Astrocyte of the hippocampus (primary cell): ENCODE measurements at regions not wholly inside any gene's neighbourhood (a gene's known extent, or its start where the extent isn't known, plus 50 kb on each side); places are given as distances from the start of the nearest gene placed in this dataset.

ENCODE experiments used
- DNase-seq: peaks from one replicate; pipeline ENCODE4 v3.0.0; 2011; ENCODE audit warnings: low read depth, low spot score

DNA sequence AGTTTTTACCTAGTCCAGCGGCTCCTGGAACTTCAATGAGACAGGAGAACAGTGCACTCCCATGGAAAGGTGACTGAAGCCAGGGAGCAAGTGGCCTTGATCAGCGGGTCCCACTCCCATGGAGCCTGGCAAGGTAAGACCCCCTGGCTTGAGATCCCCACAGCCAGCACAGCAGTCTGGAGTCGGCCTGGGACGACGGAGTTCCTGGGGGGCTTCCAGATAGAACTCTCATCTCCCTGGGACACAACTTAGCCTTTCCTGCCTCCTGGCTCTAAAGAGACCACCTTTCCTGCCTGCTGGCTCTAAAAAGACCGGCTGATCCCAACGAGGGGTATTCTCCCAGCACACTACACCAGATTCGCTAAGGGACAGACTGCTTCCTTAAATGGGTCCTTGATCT is 1279.0 kb upstream of the GOT2 start:
- DNase-seq, result no peak

DNA sequence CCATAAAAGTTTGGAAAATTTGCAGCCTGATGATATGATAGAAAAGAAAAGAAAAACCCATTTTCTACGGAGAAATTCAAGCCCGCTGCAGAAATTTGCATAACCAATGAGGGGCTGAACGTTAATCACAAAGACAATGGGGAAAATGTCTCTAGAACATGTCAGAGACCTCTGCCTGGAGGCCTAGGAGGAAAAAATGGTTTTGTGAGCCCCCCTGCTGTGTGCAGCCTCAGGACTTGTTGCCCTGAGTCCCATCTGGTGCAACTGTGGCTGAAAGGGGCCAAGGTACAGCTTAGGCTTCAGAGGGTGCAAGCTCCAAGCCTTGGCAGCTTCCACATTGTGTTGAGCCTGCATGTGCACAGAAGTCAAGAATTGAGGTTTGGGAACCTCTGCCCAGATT is 1267.4 kb upstream of the GOT2 start:
- no peak for DNase-seq

- DNase-seq, result no peak
These were observed 1263.6 kb upstream of the GOT2 start for GRCh38 chr16:59997706-59998105.

DNA sequence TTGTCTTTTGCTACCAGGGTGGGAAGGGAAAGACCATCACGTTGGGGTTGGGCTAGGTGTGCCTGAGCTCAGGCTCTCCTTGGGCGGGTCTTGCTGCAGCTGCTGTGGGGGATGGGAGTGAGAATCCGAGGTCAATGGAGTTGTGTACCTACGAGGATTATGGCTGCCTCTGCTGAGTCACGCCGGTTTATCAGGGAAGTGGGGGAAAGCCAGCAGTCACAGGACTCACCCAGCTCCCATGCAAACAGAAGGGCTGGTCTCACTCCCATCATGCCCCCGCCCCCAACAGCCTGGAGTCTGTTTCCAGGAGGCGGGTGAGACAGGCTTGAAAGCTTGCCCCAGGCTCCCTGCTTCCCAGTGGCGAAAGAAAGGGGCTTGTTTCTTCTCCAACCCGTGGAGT is 1259.0 kb upstream of the GOT2 start:
- no peak for DNase-seq

- DNase-seq, result no peak
These were observed 1257.1 kb upstream of the GOT2 start for GRCh38 chr16:59991171-59991570.

DNA sequence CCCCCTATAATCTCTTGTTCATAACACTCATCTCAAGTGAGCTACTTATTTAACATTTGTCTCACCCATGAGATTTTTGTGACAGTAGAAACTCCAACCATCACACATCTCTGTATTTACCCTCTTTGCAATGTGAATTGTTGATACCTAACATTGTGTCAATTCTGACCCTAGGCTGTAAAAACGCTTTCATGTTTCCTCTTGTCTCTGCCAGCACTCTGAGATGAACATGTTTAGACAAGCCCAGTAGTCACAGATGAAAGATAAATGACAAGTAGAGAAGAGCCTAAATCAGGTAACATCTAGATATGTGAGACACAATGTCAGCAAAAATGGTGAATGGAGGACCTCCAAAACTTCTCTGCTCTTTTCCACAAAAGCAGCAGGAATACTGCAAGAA is 1254.5 kb upstream of the GOT2 start:
- no peak for DNase-seq

- no peak for DNase-seq
These were observed 1241.8 kb upstream of the GOT2 start for GRCh38 chr16:59975953-59976352.

- DNase-seq, result peak; percentile 56
These were observed 1239.8 kb upstream of the GOT2 start for GRCh38 chr16:59973966-59974365.

- DNase-seq, result no peak
These were observed 1237.1 kb upstream of the GOT2 start for GRCh38 chr16:59971264-59971663.

DNA sequence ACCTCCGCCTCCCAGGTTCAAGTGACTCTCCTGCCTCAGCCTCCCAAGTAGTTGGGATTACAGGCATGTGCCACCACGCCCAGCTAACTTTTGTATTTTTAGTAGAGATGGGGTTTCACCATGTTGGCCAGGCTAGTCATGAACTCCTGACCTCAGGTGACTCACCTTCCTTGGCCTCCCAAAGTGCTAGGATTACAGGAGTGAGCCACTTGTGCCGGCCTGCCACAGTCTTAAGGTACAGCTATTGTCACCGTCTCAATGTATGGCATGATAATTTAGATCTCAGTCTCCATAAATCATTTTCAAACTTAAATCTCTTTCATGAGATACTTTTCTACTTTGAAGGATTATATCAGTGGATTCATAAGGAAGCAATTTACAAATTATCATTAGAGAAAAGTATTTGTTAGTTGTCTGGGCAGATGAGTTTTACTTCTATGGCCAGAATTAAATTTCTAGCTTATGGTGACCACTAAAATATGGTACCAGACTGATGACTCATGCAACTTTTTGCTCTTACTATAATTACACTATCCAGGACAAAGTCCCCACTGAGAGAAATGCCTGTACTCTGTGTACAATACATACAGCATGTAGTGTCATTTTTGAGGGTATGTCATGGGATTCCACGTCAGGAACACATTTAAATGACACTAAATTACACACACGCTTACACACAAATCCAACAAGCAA is 1230.3 kb upstream of the GOT2 start:
- no peak for DNase-seq

DNA sequence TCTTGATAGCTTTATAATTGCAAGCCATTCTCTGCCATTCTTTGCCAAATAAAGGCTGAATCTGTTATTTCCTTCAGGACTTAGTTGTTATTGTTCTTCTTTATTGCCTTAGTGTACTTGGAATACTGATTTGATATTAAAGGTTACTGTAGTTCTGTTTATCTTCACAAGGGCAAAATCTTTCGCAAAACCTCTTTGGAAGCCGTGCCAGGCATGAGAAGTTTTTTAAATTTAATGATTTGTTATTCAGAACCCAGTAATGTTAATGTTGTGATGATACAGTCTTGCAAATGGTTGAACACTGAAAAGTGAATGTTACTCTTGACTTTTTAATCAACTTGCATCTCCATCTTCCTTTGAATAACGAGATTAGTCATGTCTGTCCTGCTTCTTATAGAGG is 1225.2 kb upstream of the GOT2 start:
- no peak for DNase-seq

DNA sequence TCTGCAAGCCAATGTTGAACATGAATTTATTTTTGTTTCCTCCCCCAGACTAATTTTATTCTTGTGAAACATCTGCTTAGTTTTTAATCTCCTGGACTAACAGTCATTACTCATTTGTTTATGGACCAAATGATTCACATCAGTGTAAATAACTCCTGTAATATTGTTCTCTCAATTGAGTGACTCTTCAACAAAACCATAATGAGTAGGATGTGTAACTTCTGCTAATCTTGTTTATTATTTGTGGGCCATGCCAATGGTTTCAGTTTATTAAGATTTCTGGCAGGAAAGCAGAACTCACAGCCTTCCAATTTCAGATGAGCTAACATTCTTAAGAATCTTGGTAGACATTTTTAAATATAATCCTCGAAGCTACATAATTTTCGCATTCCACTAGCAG is 1216.3 kb upstream of the GOT2 start:
- peak; percentile 2 for DNase-seq

GRCh38 chr16:59944041-59944440 is 1209.9 kb upstream of the GOT2 start:
- DNase-seq, result peak; percentile 26

DNA sequence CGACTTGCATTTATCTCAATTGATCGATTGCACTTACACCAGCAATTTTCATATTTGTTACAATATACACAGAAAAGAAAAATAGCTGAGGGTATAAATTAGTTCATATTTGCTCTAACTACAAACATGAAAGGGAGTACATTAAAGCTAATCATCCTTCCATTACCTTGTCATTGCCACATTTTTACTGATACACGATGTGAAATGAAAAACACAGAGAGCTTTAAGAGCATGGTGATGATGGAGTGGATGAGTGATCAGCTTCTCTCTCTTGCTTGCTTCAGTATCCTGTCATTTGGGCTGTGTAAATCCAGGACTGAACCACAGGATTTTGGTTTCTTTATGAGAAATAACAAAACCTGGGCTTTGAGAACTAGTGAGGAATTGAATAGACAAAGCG is 1207.5 kb upstream of the GOT2 start:
- no peak for DNase-seq

DNA sequence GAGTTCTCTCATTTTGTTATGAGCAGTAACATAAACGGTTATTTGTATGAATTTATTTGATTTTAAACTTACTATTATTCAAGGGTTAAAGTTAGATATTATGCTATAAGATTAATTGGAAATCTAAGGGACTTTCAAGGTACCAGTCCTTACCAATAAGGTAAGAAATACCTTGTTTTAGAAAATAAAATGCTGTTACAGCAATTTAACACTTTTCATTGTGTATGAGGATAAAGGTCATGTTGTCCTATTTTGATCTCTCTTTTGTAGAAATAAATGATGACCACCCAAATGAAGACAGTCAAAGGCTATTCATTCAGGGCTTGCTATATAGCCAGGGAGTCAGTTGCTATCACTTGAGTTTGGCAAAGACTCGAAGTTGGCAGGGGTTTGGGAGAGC is 1185.9 kb upstream of the GOT2 start:
- no peak for DNase-seq

DNA sequence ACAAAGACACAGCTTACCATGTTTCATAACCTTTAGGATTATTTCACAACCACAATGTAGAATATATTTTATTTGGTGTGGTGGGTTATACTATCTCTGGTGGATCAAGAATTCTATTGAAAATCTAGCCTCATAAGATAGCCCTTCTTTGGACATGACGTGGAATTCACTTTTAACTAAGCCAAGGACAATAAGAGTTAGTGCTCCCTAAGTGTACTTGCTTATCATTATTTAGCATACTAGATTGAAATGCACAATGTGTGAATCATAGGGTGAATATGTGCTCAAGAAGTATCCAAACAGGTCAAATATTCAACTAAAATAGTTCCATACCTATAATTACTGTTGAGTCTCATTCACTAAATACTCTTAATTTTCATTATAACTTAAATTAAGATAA is 1179.5 kb upstream of the GOT2 start:
- DNase-seq, result peak; percentile 35

GRCh38 chr16:59909262-59909661 is 1175.1 kb upstream of the GOT2 start:
- peak; percentile 58 for DNase-seq

- peak; percentile 8 for DNase-seq
These were observed 1173.5 kb upstream of the GOT2 start for GRCh38 chr16:59907611-59908010.

- peak; percentile 24 for DNase-seq
These were observed 1171.5 kb upstream of the GOT2 start for GRCh38 chr16:59905606-59906005.

DNA sequence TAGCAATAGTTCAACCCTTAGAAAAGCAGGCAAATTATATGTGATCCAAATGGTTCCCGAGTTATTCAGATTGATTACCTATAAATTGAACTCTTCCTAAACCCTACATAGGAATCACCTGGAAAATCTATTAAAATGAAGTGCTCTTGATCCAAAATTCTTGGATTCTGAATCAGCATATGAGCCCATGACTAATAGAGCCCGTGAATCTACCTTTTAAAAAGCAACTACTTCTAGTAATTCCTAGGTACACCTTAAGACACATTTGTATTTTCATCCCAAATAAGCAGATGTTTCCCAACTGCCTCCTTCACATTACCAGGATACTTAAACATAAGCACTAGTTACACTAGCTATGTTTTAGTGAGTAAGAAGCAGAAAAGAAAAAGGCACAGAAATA is 1171.0 kb upstream of the GOT2 start:
- DNase-seq, result no peak

- no peak for DNase-seq
These were observed 1165.8 kb upstream of the GOT2 start for GRCh38 chr16:59899940-59900339.

DNA sequence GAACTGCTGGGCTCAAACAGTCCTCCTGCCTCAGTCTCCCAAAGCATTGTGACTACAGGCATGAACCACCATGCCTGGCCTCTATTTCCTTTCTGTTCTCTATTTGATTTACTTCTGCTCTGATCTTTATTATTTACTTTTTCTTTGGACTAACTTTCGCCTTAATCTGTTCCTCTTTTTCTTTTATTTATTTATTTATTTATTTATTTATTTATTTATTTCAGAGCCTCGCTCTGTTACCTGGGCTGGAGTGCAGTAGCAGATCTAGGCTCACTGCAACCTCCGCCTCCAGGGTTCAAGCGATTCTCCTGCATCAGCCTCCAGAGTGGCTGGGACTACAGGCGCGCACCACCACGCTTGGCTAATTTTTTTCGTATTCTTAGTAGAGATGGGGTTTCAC is 1158.3 kb upstream of the GOT2 start:
- no peak for DNase-seq

DNA sequence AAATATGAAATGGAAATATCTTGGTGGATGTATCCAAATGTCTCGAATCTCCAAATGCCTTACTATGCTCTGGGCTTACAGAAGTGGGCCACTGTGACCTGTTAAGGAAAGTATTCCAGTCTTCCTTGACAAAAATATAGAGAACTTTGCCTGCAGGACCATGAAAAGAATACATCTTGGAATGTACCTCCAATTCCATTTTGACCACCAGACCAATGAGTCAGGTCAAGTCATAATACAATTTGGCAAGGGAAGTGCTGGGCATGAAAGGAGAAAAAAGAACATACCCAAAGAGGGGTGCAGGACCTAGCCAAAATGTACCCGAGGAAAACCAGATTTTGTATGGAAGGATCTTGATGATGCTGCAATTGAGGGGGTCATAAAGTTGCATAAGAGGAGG is 1153.7 kb upstream of the GOT2 start:
- DNase-seq, result no peak

- DNase-seq, result peak; percentile 89
These were observed 1151.9 kb upstream of the GOT2 start for GRCh38 chr16:59886021-59886420.
